PC-9 (cell line): ENCODE measurements at regions not wholly inside any gene's neighbourhood (a gene's known extent, or its start where the extent isn't known, plus 50 kb on each side); places are given as distances from the start of the nearest gene placed in this dataset.

Experiments used
- BruUV-seq: library from RNA; stranded (reverse); fragments of 400-500 nt; replicated peaks from 2 replicates; lab custom pipeline; 2021; lab: Mats Ljungman, UMichigan
- CTCF ChIA-PET: fragments of 300-600 bp; sonication (Branson Sonifier 250); formaldehyde crosslinking; loops from one replicate; lab custom pipeline; 2022; ENCODE audit warnings: antibody characterized with exemption; lab: Charles Lee
- POLR2A ChIA-PET: fragments of 300-600 bp; sonication (Branson Sonifier 250); formaldehyde crosslinking; loops from one replicate; lab custom pipeline; 2022; ENCODE audit warnings: antibody characterized with exemption; ENCODE audit not compliant: unreplicated experiment; lab: Charles Lee
- DNase-seq, 2 experiments: peaks; one replicate each; pipeline versions ENCODE4 v3.0.0 to v3.0.0-alpha.2; 2015 to 2022; ENCODE audit warnings: mixed read lengths in 1 of 2
- H2AFZ ChIP-seq: fragments of 200-600 bp; sonication (generic); 2 replicates; pipeline ENCODE4 v1.8.1; 2017; ENCODE audit warnings: antibody characterized with exemption
- H3F3A ChIP-seq: fragments of 200-600 bp; sonication (generic); 2 replicates; pipeline ENCODE4 v1.8.1; 2017; ENCODE audit warnings: antibody characterized with exemption, mild to moderate bottlenecking, low read depth; ENCODE audit not compliant: insufficient read depth
- H3K27ac ChIP-seq: fragments of 200-600 bp; sonication (generic); 2 replicates; pipeline ENCODE4 v1.6.1; 2016; ENCODE audit warnings: mixed run types
- H3K27me3 ChIP-seq: fragments of 200-600 bp; sonication (generic); 2 replicates; pipeline ENCODE4 v1.6.1; 2016; ENCODE audit warnings: low read depth, mixed run types; ENCODE audit not compliant: insufficient read depth
- H3K36me3 ChIP-seq: fragments of 200-600 bp; sonication (generic); 2 replicates; pipeline ENCODE4 v1.6.1; 2016; ENCODE audit warnings: low read depth, mixed run types
- H3K4me1 ChIP-seq: fragments of 200-600 bp; sonication (generic); replicated peaks from 2 replicates; pipeline ENCODE4 v1.6.1; 2016; ENCODE audit warnings: mixed run types; ENCODE audit not compliant: insufficient read depth
- H3K4me2 ChIP-seq: fragments of 200-600 bp; sonication (generic); 2 replicates; pipeline ENCODE4 v1.6.1; 2017; ENCODE audit warnings: mixed run types
- H3K4me3 ChIP-seq: fragments of 200-600 bp; sonication (generic); 2 replicates; pipeline ENCODE4 v1.6.1; 2016; ENCODE audit warnings: mixed run types
- H3K79me2 ChIP-seq: fragments of 200-600 bp; sonication (generic); 2 replicates; pipeline ENCODE4 v1.6.1; 2017; ENCODE audit warnings: low read depth, mixed run types
- H3K9me2 ChIP-seq: fragments of 200-600 bp; sonication (generic); 2 replicates; pipeline ENCODE4 v1.8.1; 2017; ENCODE audit warnings: mild to moderate bottlenecking; ENCODE audit not compliant: insufficient read depth
- H3K9me3 ChIP-seq: fragments of 200-600 bp; sonication (generic); 2 replicates; pipeline ENCODE4 v1.8.1; 2016; ENCODE audit warnings: low read depth; ENCODE audit not compliant: insufficient read depth
- H4K20me1 ChIP-seq: fragments of 200-600 bp; sonication (generic); 2 replicates; pipeline ENCODE4 v1.8.1; 2017; ENCODE audit not compliant: insufficient read depth
- EZH2 ChIP-seq: fragments of 200-600 bp; sonication (generic); IDR thresholded peaks from 2 replicates; pipeline ENCODE4 v1.8.0; 2017; ENCODE audit warnings: antibody characterized with exemption, low read depth
- intact Hi-C: fragments of 100-400 bp; cut with micrococcal nuclease; formaldehyde crosslinking; loops from one replicate; pipeline ENCODE4 v1.10.0; 2022; ENCODE audit not compliant: unreplicated experiment
- TF ChIP-seq, protein P1 (sequence below): fragments of 200-600 bp; sonication (generic); conservative IDR thresholded peaks from 2 replicates; pipeline ENCODE4 v1.6.1; 2017; ENCODE audit warnings: mixed run types, antibody characterized with exemption, mild to moderate bottlenecking, moderate library complexity

DNA sequence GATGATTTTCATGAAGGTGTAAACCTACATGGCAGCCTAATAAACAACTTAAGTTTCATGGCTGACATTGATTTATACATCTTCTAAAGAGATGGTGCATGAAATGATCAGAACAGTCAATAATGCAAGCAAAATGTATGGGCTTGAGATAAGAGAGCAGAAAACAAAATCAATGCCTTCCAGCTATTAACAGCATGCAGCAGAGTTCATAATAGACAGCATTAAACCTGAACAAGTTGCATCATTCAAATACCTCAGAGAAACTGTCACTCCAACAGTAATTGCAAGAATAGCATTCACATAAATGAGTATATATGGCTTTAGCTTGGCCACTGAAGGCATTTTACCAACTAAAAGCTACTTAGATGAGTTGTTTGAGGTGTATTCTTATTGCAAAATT is 319.6 kb upstream of the ARID1B start:
- Histone ChIP-seq H3K9me2 (no peaks in the 10 kb centered on the region), H3K36me3 (no peaks in the 10 kb centered on the region), H4K20me1 (no peaks in the 10 kb centered on the region), H3K4me3 (no peak overlapping the region), H3K27me3 (no peaks in the 10 kb centered on the region), H3K4me1 (no peaks in the 10 kb centered on the region), H3F3A (no peaks in the 10 kb centered on the region), H2AFZ (no peak overlapping the region), H3K9me3 (no peaks in the 10 kb centered on the region), H3K4me2 (no peak overlapping the region), H3K27ac (no peak overlapping the region), H3K79me2 (no peaks in the 10 kb centered on the region)
- no peak for TF ChIP-seq EZH2
- TF ChIP-seq, protein P1, sequence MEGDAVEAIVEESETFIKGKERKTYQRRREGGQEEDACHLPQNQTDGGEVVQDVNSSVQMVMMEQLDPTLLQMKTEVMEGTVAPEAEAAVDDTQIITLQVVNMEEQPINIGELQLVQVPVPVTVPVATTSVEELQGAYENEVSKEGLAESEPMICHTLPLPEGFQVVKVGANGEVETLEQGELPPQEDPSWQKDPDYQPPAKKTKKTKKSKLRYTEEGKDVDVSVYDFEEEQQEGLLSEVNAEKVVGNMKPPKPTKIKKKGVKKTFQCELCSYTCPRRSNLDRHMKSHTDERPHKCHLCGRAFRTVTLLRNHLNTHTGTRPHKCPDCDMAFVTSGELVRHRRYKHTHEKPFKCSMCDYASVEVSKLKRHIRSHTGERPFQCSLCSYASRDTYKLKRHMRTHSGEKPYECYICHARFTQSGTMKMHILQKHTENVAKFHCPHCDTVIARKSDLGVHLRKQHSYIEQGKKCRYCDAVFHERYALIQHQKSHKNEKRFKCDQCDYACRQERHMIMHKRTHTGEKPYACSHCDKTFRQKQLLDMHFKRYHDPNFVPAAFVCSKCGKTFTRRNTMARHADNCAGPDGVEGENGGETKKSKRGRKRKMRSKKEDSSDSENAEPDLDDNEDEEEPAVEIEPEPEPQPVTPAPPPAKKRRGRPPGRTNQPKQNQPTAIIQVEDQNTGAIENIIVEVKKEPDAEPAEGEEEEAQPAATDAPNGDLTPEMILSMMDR = no peak
- ChIA-PET CTCF (no interaction called here), POLR2A (no interaction called here)
- intact Hi-C loops = no loop called here
- no TSS peak for BruUV-seq
- DNase-seq = no peak

DNA sequence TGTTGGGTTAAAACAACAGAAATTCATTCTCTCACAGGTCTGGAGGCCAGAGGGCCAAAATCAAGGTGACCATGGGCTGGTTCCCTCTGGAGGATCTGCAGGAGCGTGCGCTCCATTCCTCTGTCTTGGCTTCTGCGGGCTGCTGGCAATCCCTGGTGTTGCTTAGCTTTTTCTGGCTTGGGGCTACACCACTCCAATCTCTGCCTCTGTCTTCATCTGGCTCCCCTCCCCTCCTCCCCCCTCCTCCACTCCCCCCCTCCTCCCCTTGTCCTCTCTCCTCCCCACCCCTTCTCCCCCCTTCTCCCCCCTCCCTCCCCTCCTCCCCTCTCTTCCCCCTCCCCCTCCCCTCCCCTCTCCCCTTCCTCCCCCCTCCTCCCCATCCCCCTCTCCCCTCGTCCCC is 321.3 kb upstream of the ARID1B start:
- H3K4me2 ChIP-seq = no peak overlapping the region
- H2AFZ ChIP-seq = no peak overlapping the region
- ChIA-PET POLR2A (no interaction called here), CTCF (no interaction called here)
- H3K9me2 ChIP-seq = no peaks in the 10 kb centered on the region
- BruUV-seq = no TSS peak
- H3K9me3 ChIP-seq = no peaks in the 10 kb centered on the region
- no peaks in the 10 kb centered on the region for H3K27me3 ChIP-seq
- no peaks in the 10 kb centered on the region for H3K4me1 ChIP-seq
- H4K20me1 ChIP-seq = no peaks in the 10 kb centered on the region
- no peak for DNase-seq
- intact Hi-C loops = no loop called here
- H3K79me2 ChIP-seq = no peaks in the 10 kb centered on the region
- no peak overlapping the region for H3K27ac ChIP-seq
- H3K36me3 ChIP-seq = no peaks in the 10 kb centered on the region
- TF ChIP-seq, protein P1 = no peak
- TF ChIP-seq EZH2 = no peak
- H3F3A ChIP-seq = no peaks in the 10 kb centered on the region
- H3K4me3 ChIP-seq = no peak overlapping the region

DNA sequence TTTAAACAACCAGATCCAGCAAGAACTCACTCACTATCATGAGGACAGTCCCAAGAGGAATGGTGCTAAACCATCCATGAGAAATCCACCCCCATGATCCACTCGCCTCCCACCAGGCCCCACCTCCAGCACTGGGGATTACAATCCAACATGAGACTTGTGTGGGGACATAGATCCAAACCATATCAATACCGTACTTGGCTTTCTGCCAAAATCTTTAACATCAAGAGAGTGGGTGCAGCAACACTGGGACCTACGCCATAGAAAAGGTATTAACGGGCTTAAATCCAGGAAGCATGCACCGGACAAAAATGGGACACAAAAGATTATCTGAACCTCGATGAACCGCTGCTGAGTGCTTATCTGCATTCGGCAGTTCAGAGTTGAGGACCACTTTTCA is 322.3 kb upstream of the ARID1B start:
- intact Hi-C loops = no loop called here
- CTCF ChIA-PET = no interaction called here
- Histone ChIP-seq H3K4me3 (no peak overlapping the region), H3K27ac (no peak overlapping the region), H3F3A (no peaks in the 10 kb centered on the region), H3K27me3 (no peaks in the 10 kb centered on the region), H3K4me2 (no peak overlapping the region), H3K9me3 (no peaks in the 10 kb centered on the region), H3K36me3 (no peaks in the 10 kb centered on the region), H4K20me1 (no peaks in the 10 kb centered on the region), H3K79me2 (no peaks in the 10 kb centered on the region), H3K4me1 (no peaks in the 10 kb centered on the region), H2AFZ (no peak overlapping the region), H3K9me2 (no peaks in the 10 kb centered on the region)
- no TSS peak for BruUV-seq
- POLR2A ChIA-PET = no interaction called here
- DNase-seq = no peak
- TF ChIP-seq, protein P1 = no peak
- TF ChIP-seq EZH2 = no peak
